LNCaP clone FGC (cell line): ENCODE measurements at regions not wholly inside any gene's neighbourhood (a gene's known extent, or its start where the extent isn't known, plus 50 kb on each side); places are given as distances from the start of the nearest gene placed in this dataset.

Source experiments
- DNase-seq: peaks from one replicate; pipeline ENCODE4 v3.0.0-alpha.2; 2011; ENCODE audit warnings: low read depth
- H3K4me3 ChIP-seq: 2 replicates; pipeline ENCODE4 v1.5.1; 2011; ENCODE audit warnings: mild to moderate bottlenecking, low read depth, low read length, control low read depth
- CTCF ChIP-seq: IDR thresholded peaks from 2 replicates; pipeline ENCODE4 v1.5.1; 2012; ENCODE audit warnings: mild to moderate bottlenecking; ENCODE audit not compliant: control insufficient read depth, insufficient read depth; ENCODE audit errors: extremely low read depth

DNA sequence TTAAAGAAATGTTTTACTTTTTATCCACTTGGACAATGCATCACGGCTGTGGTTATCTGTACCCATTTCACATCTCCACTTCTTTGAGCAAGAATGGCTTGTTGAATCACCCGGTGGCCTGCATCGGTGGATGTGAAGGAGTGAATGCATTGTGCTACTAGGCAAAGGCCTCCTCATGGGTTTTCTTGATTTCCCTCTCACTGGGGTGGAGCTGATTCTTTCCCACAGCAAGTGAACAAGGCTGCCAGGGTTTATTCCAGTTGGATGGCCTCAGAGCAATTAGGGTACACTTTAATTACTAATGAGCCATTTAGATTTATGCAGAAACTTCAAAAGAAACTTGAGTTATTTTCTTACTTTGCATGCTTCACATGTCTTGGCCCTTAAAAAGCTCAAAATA is 387.1 kb downstream of the RND3 start:
- no peak for DNase-seq

DNA sequence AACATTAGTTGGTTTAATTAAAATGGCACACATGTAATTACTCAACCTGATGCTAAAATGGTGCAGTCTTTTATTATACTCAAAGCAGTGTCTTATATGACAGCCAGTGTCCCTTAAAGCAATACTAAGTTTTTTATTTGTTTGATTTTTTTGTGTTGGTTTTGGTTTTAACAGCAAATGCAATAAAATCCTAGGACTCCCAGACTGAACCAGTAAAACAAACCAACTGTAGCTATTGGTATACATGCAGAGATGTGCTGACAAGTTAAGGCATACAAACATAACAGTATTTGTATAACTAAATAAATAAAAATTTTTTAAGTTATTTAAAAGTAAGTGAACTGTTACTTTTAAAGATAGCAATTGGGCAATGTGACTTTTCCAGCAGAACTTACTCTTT is 387.7 kb downstream of the RND3 start:
- DNase-seq: peak; percentile 90
- H3K4me3 ChIP-seq: no peak overlapping the region
- no peak for TF ChIP-seq CTCF

More for the DNA sequence above, 387.1 kb downstream of the RND3 start:
- H3K4me3 ChIP-seq: no peak overlapping the region
- TF ChIP-seq CTCF: no peak

DNA sequence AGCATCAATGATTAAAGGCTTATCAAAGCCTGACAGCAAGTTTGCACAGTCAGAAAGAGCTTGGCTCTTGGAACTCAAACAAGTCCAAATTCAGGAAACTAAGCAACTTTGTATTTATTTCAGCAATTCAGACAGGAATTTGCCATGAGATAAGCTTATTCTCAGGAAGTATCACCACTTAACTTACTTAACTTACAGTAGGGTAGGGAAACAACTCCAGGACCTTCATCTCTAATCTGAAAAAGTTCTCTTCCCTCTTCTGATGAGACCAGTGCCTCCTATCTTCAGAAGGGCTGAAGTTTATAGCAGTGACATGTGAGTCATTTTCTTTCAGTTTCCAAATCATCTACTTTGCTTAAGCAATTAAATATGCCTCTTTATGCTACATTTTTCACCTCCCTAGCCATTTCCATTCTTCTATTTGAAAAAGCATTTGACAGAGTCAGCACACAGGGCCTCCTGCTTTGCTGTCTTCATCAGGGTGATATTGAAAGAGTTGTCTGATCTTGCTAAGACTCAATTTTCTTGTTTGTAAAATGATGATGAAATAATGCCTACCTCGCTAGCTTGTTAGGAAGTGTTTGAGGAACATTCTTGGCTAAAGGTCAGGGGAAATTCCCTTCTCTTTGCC is 389.5 kb downstream of the RND3 start:
- no peak for DNase-seq
- no peak for TF ChIP-seq CTCF
- H3K4me3 ChIP-seq: no peak overlapping the region

- no peak overlapping the region for H3K4me3 ChIP-seq
- DNase-seq: no peak
- TF ChIP-seq CTCF: no peak
These were observed 390.1 kb downstream of the RND3 start for GRCh38 chr2:150097402-150097801.

DNA sequence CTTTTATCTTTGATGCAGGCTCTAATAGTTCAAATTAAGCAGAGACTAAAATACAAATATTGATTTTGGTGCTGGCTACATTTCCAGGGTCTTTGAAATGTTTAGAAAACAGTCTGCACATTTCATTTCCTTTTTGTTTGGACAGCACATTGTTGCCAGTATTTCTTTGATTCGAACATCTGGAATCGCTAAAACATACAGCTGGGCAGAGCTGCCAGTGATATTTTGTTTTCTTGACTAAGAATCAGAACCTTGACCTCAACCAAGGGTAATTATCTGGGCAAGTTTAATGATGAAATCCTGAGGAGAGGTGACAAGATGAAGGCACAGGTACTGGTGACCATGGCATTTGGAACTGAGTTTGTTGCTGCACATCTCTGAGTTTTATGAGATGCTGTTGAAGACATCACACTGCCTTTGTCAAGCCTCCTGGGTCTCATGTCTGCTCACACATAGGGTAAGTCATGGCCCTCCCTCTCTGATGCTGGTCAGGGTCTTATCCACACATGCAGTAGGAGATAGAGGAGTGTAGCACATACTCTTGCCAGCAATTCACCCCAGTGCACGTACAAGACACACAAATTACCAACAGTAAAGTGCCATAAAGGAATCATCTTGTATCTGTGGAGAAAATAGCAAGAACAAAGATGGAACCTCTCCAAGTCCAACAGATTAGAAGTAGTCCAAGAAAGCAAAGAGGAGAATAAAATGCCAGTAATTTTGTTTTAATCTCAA is 391.9 kb downstream of the RND3 start:
- no peak overlapping the region for H3K4me3 ChIP-seq
- no peak for TF ChIP-seq CTCF
- DNase-seq: no peak

DNA sequence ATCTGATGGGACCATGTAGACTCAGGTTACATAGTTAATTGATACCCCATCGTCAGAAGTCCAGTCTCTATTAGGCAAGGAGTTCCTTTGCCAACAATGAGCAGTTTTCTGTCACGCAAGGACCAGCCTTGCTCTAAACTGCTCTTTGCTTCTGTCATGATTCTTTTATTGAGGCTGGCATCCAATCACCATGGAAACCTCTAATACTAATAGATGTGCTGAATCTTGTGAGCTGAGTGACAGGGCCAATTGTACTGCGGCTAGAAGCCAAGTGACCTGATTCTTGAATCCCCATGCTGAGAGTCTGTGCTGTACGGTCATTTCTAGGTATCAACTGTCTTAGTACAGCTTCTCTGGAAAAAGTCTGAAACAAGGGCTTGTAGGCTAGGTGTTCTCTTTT is 395.6 kb downstream of the RND3 start:
- TF ChIP-seq CTCF: no peak
- no peak for DNase-seq

More for the DNA sequence above, 395.6 kb downstream of the RND3 start:
- no peak overlapping the region for H3K4me3 ChIP-seq
